Gastrocnemius medialis (tissue), 4 donors: ENCODE measurements at regions not wholly inside any gene's neighbourhood (a gene's known extent, or its start where the extent isn't known, plus 50 kb on each side); places are given as distances from the start of the nearest gene placed in this dataset.

Experiments used
- ATAC-seq, 2 donors: fragments of 150-250 bp; one replicate each; pipeline ENCODE4 v1.9.1; 2016
- DNase-seq, 2 donors: peaks; one replicate each; pipeline ENCODE4 v3.0.0-alpha.2; 2019
- H3K27ac ChIP-seq, 4 donors: fragments of 200-600 bp; sonication (generic); 1 replicate in 1 of 4; 2 replicates in 3 of 4; pipeline ENCODE4 v1.5.1; 2016 to 2018; ENCODE audit warnings: mild to moderate bottlenecking in 2 of 4, moderate library complexity in 1 of 4
- H3K27me3 ChIP-seq, 3 donors: fragments of 200-600 bp; sonication (generic) in 2 of 3; 1 replicate in 1 of 3; 2 replicates in 2 of 3; pipeline versions ENCODE4 v1.5.1 to v1.6.0; 2016 to 2019; ENCODE audit warnings: mild to moderate bottlenecking in 1 of 3, moderate library complexity in 1 of 3
- H3K36me3 ChIP-seq, 2 donors: fragments of 200-600 bp; sonication (generic) in 1 of 2; one replicate each; pipeline ENCODE4 v1.5.1; 2017 to 2018
- H3K4me1 ChIP-seq, 2 donors: fragments of 200-600 bp; sonication (generic) in 1 of 2; one replicate each; pipeline ENCODE4 v1.5.1; 2016 to 2017; ENCODE audit warnings: mild to moderate bottlenecking in 2 of 2
- H3K4me3 ChIP-seq, 4 donors: fragments of 200-600 bp; sonication (generic) in 3 of 4; 1 replicate in 1 of 4; 2 replicates in 3 of 4; pipeline ENCODE4 v1.5.1; 2016 to 2019; ENCODE audit warnings: mild to moderate bottlenecking in 2 of 4
- H3K9me3 ChIP-seq, 3 donors: fragments of 200-600 bp; sonication (generic) in 2 of 3; 1 replicate in 1 of 3; 2 replicates in 2 of 3; pipeline ENCODE4 v1.5.1; 2016 to 2019
- POLR2A ChIP-seq, 2 donors: fragments of 450-650 bp; IDR thresholded peaks; one replicate each; pipeline ENCODE4 v1.6.1; 2017; ENCODE audit warnings: antibody characterized with exemption in 2 of 2, mild to moderate bottlenecking in 2 of 2, moderate library complexity in 2 of 2
- in situ Hi-C, 4 donors: fragments of 200-750 bp; cut with MboI; loops; one replicate each; pipeline versions ENCODE4 v1.15.0 to v1.8.0; 2017; ENCODE audit warnings: low sequenced_read_pairs in 4 of 4
- intact Hi-C: fragments of 100-400 bp; cut with DNase I; formaldehyde crosslinking; loops from one replicate; pipeline ENCODE4 v1.15.1; 2023; ENCODE audit warnings: low total_unique reads
- TF ChIP-seq, protein P1 (sequence below), 5 experiments: fragments of 450-650 bp in 3 of 5; fragments of 200-600 bp in 2 of 5; sonication (generic) in 2 of 5; IDR thresholded peaks in 4 of 5; conservative IDR thresholded peaks in 1 of 5; 1 replicate in 4 of 5; 2 replicates in 1 of 5; pipeline ENCODE4 v1.5.1; 2016 to 2019; ENCODE audit warnings: antibody characterized with exemption in 5 of 5, mild to moderate bottlenecking in 3 of 5, moderate library complexity in 3 of 5

DNA sequence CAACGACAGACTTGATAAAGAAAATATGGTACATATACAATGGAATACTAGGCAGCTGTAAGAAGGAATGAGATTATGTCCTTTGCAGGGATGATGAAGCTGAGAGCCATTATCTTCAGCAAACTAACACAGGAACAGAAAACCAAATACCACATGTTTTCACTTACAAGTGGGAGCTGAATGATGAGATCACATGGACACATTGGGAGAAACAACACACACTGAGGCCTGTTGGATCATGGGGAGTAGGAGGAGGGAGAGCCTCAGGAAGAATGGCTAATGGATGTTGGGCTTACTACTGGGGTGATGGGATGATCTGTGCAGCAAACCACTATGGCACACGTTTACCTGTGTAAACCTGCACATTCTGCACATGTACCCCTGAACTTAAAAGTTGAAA is 209.7 kb downstream of the SPRY1 start:
- intact Hi-C loops: no loop called here
- H3K4me1 ChIP-seq: no peaks in the 10 kb centered on the region
- in situ Hi-C loops: no loop called here
- H3K27me3 ChIP-seq: no peaks in the 10 kb centered on the region
- ATAC-seq: no peak
- TF ChIP-seq, protein P1, sequence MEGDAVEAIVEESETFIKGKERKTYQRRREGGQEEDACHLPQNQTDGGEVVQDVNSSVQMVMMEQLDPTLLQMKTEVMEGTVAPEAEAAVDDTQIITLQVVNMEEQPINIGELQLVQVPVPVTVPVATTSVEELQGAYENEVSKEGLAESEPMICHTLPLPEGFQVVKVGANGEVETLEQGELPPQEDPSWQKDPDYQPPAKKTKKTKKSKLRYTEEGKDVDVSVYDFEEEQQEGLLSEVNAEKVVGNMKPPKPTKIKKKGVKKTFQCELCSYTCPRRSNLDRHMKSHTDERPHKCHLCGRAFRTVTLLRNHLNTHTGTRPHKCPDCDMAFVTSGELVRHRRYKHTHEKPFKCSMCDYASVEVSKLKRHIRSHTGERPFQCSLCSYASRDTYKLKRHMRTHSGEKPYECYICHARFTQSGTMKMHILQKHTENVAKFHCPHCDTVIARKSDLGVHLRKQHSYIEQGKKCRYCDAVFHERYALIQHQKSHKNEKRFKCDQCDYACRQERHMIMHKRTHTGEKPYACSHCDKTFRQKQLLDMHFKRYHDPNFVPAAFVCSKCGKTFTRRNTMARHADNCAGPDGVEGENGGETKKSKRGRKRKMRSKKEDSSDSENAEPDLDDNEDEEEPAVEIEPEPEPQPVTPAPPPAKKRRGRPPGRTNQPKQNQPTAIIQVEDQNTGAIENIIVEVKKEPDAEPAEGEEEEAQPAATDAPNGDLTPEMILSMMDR (IDR thresholded peaks at IDR 0.05 in 4 of 5, conservative IDR thresholded peaks at IDR 0.05 in 1 of 5): no peak
- no peak for TF ChIP-seq POLR2A (IDR thresholded peaks at IDR 0.05)
- H3K9me3 ChIP-seq: no peaks in the 10 kb centered on the region
- H3K4me3 ChIP-seq: no peak overlapping the region
- DNase-seq: no peak
- no peak overlapping the region for H3K27ac ChIP-seq
- H3K36me3 ChIP-seq: no peaks in the 10 kb centered on the region

DNA sequence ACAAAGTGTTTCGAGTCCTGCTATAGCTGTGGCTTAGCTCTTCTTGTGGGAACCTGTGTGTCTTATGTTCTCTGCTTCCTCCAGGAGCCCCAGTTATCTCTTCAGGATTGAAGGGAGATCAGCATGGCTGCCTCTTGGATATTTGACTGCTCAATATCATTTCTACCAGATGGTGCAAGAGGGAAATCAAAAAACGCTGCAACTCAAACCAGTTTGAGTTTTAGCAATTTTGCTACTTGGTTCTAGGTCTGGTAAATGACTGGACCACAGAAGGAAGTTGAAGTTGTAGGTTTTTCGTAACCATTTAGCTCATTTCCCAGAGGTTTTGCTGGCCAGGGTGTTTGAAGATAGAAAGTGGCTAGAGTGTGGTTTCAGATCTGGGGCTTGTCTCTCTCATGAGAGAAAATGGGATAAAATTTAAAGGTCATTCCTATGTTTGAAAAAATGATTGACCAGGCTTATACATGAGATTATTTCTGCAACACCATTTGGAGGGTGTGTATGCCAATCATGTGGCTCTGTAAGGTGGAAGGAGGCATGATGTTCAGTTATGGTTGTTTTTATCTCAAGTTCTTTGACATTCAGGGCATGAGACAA is 210.4 kb downstream of the SPRY1 start:
- DNase-seq: no peak
- Histone ChIP-seq H3K27ac (no peak overlapping the region), H3K4me3 (no peak overlapping the region), H3K4me1 (no peaks in the 10 kb centered on the region), H3K36me3 (no peaks in the 10 kb centered on the region), H3K9me3 (no peaks in the 10 kb centered on the region), H3K27me3 (no peaks in the 10 kb centered on the region)
- in situ Hi-C loops: no loop called here
- no peak for ATAC-seq
- TF ChIP-seq, protein P1 (IDR thresholded peaks at IDR 0.05 in 4 of 5, conservative IDR thresholded peaks at IDR 0.05 in 1 of 5): no peak
- TF ChIP-seq POLR2A (IDR thresholded peaks at IDR 0.05): no peak
- intact Hi-C loops: no loop called here

DNA sequence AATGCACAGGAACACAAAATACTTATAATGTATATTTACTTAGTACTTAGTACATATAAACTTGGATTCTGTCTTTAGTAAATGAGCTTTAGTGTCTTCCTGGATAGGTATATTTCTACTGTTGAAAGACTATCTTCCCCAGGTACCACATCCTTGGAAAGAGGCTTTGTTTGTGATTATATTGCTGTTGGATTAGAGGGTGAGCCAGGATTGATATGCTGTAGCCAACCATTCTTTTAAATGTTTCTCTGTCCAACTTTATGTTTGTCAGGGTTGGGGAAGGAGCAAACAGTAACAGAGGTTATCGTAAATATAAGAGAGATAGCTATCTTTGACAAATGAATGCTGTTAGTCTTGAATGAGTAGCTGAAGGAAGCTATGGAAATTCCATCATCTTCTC is 213.2 kb downstream of the SPRY1 start:
- in situ Hi-C loops: no loop called here
- H3K27ac ChIP-seq: no peak overlapping the region
- no peaks in the 10 kb centered on the region for H3K4me1 ChIP-seq
- no peak overlapping the region for H3K4me3 ChIP-seq
- no peaks in the 10 kb centered on the region for H3K9me3 ChIP-seq
- no peak for ATAC-seq
- intact Hi-C loops: no loop called here
- TF ChIP-seq, protein P1 (IDR thresholded peaks at IDR 0.05 in 4 of 5, conservative IDR thresholded peaks at IDR 0.05 in 1 of 5): no peak
- TF ChIP-seq POLR2A (IDR thresholded peaks at IDR 0.05): no peak
- H3K27me3 ChIP-seq: no peaks in the 10 kb centered on the region
- no peak for DNase-seq
- H3K36me3 ChIP-seq: no peaks in the 10 kb centered on the region

DNA sequence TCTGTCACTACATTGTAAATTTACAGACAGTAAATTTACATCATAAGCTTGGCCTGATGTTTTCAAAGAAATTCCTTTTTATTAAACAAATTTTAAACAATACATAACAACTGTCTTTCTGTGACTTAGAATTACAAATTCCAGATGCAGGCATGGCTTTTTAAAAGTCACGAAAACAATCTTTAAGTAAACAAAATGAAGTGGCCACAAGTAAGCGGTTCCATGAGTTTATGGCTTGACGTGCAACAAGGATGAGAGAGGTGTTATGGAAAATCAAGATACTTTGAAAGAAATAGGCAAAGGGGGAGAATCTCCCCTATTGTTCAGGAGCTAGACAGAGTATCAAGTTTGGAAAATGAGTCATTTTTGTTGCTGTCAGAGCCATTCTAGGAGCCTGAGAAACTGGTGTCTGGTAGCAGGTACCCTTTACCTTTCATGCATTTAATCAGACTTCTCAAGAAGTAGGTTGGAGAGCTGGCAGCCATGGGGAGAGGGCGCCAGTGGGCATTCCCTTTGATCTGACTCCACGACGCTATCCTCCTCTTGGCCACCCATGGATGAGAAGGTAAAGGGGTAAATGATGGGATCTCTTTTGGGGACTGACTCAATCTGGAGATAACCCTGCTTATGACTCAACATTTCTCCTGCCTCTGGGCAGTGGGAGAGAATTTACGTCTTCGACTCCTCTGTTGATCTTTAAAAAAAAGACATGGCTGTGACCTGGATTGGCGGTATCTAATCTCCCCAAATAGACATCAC is 217.2 kb downstream of the SPRY1 start:
- intact Hi-C loops: no loop called here

More for the DNA sequence above, 217.2 kb downstream of the SPRY1 start:
- Histone ChIP-seq H3K4me1 (peaks cover 10 to 14% of the 10 kb centered on the region in 2 donors), H3K4me3 (no peak overlapping the region), H3K36me3 (no peaks in the 10 kb centered on the region), H3K27ac (no peak overlapping the region), H3K27me3 (no peaks in the 10 kb centered on the region), H3K9me3 (no peaks in the 10 kb centered on the region)
- ATAC-seq (no peak), DNase-seq (no peak)
- TF ChIP-seq, protein P1 (IDR thresholded peaks at IDR 0.05 in 4 of 5, conservative IDR thresholded peaks at IDR 0.05 in 1 of 5): no peak
- no peak for TF ChIP-seq POLR2A (IDR thresholded peaks at IDR 0.05)
- in situ Hi-C loops: no loop called here
